DMS79 (cell line): ENCODE measurements at regions not wholly inside any gene's neighbourhood (a gene's known extent, or its start where the extent isn't known, plus 50 kb on each side); places are given as distances from the start of the nearest gene placed in this dataset.
"Not testable (repeated sequence)": the region's sequence is repeated elsewhere in the genome, so short reads cannot be mapped to it uniquely, and the experiment has no call there.

Source experiments
- DNase-seq: peaks from one replicate; lab custom pipeline; 2025; lab: John Stamatoyannopoulos, UW

DNA sequence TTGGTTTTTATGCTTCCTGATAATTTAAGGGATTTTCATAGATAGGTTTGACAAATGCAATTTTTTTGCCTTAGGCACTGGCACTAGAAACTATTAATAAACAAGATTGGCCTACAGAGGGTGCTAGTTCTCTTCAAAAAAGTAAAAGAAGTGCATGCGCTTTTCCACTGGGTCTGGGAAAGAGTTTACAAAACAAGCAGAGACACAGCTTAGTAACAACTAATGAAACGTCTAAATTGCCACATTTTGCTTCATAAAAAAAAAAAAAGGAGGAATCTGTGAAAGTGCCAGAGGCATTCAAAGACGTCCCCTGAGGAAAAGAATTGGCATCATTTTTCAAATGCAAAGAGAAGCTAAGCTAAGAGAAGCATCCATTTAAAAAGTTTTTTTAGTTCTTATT, 58.3 kb upstream of the EEA1 start:
- DNase-seq = peak; percentile 16

DNA sequence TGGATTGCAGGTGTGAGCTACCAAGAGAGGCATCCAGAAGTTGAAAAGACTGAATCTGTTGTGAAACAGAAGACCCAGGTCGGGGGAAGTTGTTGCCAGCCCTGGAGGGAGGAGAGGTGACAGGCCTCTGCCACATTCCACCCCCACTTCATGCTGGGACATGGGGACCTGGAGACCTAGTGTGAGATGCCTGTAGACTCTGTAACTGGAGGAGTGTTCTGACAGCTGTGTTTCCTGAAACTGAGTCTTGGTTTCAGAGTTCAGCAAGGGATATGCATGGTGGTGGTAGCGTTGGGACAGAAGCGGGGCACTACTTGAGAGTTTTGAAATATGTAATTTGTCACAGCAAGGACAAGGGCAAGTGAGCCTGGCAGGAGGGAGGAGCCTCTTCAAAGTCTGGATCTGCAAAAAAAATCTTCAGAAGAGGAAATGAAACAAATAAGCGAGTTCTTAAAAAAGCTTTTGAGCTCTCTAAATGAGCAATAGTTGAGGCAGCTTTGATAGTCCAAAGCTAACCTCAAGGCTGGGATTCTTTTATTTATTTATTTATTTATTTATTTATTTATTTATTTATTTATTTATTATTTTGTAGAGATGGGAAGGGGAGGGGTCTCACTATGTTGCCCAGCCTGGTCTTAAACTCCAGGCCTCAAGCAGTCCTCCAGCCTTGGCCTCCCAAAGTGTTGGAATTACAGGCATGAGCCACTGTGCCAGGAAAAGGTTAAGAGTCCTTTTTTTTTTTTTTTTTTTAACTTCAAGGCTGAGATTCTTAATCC, 58.9 kb upstream of the EEA1 start:
- no peak for DNase-seq

DNA sequence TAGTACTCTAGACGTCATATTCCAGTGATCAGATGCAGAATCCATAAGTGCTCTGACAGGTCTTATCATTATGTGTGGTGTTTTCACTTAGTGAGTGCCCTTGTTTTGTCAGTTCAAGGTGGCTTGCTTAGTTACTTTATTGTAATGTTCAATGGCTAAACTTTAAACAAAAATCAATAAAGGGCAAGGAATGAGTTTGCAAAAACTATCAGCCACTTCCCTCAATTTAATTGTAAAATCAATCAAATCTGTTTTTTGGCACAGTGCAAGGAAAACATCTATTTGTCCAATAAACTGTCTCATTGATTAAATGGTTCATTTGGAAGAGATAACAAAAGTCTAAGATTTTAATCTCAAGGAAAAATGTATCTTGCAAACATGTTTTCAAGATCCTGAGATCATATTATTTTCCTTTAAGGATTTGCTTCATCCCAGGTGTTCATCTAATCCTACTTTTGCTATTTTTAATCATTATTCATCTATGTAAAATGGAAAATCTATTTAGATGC, 59.6 kb upstream of the EEA1 start:
- DNase-seq = no peak

DNA sequence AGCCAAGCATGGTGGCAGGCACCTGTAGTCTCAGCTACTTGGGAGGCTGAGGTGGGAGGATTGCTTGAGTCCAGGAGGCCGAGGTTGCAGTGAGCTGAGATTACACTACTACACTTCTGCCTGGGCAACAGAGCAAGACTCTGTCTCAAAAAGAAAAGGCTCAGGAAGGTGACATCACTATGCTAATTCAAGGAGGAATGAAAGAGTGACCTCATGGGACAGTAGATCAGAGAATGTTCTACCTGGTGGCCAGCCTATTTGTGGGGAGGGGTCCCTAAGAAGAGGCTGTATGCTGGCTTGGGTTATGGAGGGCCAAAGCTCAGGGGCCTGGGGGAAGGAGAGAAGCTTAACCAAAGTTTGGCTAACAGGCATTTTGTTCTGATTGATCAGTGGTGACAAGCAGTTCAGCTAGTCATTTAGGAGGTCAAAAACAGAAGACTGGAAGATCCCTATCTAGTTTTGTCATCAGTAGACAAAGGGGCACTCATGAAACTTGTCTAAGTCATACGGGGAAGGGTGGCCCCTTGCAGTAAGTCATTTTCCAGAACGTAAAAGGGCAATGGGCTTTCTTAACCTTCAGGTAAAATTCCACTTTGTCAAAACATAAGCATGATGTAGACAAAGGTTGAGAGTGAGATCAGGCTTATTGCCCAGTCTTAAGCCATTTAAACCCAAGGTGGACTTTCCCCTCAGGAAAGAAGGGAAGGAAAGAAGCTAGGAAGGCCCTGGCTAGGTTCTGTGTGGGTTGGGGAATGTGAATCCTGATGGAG, 60.8 kb upstream of the EEA1 start:
- no peak for DNase-seq

DNA sequence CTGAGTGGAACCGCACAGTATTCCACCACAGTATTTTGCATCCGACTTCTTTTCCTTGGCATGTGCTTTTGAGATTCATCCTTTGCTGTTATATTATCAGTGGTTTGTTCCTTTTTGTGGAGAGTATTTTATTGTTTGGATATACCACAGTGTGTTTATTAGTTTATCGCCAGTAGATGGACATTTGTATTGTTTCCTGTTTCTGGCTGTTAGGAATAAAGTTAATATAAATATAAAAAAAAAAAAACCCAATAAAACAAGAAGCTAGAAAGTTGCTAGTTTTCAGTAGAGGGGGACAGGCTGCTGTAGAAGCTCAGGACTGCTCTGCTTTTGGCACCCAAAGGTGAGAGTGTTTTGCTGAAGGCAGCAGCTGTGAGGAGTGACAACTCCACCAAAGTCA, 62.0 kb upstream of the EEA1 start:
- no peak for DNase-seq

DNA sequence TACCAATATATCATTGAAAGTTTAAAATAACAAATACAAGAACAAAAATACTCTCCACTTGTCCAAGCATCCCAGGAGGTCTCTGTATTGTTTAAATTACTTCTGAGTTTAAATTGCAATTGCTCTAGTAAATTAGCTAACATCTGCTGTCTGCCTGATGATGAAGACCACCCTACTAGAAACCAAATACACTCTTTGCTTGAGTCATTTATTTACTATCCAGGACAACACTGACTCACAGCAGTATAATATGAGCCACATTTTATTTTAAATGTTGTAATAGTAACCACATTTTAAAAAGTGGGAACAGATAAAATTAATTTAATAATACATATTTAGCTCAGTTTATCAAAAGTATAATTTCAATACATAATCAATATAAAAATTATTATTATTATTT, 62.9 kb upstream of the EEA1 start:
- DNase-seq = no peak

DNA sequence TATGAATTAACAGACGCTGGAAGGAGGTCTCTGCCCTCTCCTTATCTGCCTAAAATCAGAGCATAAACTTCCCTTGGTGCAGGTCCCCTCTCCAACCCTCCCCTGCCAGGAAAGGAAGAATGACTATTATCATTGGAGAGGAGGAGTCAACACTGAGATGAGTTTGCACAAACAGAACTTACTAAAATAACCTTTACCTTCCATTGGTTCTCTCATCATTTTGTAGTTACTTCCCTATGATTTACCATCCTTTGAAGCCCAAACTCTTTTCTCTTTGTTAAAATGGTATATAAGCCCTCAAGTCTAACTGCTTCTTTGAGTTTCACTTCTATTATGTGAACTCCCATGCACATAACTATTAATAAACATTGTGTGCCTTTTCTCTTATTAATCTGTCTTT, 64.2 kb upstream of the EEA1 start:
- no peak for DNase-seq

DNA sequence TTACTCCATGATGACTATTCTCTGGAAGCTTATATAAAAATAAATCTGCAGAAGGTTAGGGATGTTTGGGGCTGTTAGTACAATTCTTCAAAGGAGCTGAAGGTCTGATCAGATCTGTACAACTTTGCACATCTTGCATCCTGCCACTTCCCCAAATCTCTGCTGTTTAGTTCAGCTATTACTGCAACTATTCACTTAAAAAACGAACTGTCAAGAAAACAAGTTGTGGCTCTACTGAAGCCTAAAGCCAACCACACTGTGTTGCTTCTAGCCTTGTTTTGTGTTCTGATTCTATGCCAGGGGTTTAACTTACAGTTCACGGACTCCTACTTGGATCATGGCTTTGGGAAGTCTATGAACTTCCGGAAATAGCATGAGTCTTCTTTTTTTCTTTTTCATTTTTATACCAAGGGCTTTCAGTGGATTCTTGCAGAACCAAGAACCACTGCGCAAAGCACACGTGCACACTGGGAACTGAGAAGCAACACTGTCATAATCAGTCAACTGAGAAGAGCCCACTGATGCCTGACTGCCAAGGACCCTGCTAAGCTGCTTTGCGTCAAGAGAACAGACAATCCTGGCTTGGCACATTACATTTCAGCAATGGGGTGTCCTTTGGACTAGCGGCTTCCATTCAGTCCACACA, 66.3 kb upstream of the EEA1 start:
- no peak for DNase-seq

DNA sequence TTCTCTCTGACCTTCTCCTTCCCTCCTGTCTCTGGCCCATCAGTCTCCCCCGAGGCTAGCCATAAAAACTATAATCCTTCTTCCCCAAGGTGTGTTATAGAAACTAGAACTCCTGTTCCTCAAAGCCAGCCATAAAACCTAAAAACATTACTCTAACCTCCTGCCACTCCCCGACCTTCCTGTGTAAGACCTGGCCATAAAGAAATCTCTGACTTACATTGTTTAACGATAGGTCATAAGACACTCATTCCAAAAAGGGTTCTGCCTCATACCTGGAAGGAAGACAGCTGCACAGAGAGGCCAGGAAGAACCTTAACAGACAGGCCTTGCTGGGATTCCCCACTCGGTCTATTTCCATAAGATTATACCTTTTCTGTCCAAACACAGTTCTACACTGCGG, 70.9 kb upstream of the EEA1 start:
- no peak for DNase-seq

DNA sequence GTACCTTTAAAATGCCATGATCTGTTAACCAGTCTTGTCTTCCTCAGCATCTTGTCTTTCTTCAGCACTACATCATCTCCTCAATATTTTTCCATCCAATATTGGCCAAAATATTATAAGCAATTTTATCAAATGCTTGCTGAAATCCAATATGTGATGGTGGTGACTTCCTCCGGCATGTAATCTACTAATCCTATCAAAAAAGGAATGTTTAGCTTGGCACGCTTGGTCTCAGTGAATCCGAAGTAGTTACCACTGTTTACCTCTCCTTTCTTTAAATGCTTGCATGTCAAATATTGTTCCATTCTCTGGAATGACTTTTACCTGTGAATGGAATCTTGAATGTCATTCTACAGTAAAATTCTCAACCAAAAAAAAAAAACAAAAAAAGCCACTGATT, 72.3 kb upstream of the EEA1 start:
- no peak for DNase-seq

DNA sequence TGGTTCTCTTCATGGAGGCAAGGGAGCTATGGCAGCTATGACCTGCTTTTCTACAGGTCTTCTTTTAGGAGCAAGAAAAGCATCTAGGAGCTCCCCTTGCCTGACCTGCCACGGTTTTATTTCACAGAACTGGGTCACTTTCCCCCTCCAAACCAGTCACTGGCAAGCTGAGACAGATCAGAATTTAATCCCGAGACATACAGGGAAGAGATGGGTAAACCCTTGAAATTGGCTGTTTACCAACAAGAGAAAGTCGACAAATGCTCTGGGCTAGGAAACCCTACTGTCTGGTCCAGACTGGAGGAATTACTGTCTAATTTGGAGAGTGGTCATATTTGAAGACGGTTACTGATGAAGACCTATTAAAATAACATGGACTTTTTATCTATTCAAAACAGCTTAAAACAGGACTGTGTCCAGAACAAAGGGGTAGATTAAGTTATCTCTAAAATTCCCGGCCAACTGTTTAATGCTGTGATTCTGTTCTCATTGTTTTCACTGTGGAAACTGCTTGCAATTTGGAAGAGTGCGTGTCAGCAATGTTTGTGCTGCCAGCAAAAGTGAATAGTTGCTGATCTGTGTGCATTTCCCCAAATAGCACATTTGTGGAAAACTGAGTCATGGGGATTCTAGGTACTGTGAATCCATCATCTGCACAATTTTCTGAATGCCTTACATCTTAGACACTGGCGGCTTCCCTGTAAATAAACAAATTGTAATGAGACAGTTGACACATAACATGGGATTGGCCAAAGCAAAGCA, 73.4 kb upstream of the EEA1 start:
- DNase-seq = no peak

DNA sequence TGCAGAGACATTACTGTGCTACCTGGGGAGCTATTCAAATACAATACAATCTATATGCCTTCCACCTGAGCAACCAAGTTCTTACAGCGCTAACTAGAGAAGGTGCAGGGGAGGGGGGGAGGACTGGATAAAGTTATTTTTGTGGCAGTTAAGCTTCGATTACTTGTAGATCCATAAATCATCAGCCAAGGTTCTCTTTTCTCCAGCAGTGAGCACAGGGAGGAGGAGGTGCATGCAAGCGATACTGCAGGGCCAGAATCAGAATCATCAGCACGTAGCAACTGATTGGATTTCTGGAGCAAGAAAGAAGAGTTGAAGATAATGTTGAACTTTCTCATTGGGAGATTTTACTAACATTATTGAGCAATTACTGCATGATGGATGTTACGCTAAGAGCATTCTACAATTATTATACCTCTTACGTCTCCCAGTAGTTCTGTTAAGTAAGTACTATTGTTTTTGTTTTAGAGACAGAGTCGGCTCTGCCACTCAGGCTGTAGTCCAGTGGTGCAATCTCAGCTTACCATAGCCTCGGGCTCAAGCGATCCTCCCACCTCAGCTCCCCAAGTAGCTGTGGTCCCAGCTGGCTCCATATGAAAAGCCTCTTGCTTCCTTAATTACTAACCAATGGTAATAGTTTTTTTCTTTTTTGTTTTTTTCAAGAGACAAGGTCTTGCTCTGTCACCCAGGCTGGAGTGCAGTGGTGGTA, 74.6 kb upstream of the EEA1 start:
- no peak for DNase-seq

DNA sequence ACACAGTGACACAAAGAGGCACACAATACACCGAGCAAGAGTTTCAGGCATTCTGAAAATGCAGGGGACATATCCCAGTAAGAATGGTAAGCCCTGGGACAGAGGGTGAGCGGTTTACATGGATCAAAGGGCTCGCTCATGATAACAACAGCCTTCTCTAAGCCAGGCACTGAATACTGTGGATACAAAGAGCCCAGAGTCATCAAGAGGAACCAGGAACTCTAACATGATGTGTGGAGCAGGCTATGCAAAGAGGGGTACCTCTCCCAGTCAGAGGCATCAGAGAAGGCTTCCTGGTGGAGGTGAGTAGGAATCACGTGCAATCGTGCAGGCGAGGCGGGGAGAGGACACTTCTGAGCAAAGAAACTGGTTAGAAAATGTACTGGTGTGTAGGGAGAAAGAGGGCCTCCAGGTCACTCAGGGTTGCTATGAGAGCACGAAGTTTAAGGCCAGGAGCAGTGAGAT, 76.9 kb upstream of the EEA1 start:
- no peak for DNase-seq

DNA sequence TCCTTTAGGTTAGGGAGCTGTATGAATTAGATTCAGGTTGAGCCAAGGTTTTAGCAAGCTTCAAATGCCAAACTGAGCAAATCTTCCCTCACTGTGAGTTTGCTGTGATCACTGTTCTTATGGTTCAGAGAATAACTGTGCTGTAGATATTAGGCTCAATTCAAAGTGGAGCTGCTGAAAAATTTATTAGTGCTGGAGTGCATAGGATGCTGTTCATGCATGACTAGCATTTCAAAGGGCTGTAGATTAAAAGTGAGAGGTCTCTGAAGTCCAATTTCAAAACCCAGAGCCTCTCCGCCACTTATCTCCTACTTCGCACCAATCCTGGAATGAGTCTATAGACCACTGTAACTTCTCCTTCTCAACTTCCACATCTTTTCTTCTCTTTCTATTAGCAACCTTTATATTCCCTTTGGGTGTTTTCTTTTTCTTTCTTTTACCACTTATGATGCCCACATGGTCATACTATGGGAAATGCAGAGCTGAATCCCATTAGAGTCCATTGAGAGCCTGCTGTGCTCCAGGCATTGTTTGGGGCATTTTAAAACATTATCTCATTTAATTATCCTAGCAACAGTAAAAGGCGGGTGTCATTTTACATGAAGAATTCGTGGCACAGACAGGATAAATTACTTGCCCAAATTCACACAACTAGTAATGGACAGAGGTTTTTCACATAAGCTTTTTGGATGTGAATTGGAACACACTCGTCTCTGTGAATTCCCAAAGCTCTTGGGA, 77.5 kb upstream of the EEA1 start:
- DNase-seq = peak; percentile 21

DNA sequence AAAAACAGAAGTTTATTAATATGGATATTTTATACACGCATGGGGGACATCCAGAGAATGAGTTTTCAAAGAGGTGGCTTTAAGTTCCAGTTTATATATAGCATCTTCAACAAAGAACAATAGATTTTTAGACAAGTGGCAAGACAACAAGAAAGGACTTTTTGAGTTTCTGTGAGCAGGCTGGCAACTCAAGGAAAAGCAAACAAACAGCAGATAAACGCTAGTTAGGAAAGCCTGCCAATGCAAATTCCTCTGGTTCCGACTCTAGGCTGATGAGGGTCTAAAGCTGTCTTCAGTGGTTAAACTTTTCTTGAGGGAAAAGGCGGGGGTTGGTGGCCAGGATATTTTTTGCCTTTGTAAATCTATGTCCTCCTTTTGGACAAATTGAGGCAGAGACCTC, 78.4 kb upstream of the EEA1 start:
- DNase-seq = no peak

DNA sequence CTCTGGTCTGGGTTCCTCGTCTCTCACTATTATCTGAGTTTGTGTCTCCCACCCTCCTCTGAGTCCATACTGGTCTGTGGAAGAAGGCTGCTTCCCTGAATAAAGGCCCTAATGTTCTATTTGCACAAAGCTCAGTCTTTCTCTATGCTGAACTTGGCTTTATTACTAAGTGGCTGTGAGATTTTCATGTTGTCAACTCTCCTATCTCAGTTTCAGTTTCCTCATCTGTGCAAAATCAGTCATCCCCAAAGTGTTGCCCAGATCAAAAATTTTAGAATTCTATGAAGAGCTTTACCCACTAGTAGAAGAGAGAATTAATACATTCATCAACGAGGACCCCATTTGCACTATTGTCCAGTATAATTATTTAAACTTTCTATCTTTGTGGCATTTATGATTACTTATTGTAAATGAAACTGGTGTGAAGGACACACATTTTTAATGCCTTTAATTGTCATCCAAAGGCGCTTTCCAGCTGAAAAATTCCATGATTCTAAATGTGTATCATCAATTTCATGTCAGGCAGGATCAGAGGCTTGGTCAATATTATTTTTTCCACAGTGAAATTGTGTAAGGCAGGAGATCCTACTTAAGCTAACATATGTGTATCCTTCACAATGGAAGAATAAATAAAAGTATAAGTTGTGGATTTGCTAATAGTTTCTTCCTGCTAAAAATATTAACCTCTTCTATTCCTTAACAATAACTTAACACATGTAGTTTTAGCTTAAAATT, 79.1 kb upstream of the EEA1 start:
- no peak for DNase-seq

DNA sequence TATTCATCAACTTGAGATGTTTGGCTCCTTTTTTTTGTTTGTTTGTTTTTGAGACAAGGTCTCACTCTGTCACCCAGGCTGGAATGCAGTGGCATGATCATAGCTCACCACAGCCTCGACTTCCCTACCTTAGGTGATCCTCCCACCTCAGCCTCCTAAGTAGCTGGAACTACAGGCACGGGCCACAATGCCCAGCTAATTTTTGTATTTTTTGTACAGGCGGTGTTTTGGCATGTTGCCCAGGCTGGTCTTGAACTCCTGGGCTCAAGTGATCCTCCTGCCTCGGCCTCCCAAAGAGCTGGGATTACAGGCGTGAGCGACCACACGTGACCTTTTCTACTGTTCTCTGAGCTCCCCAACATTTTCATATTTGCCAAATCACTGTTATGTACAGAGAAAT, 79.8 kb upstream of the EEA1 start:
- not testable (repeated sequence) for DNase-seq

DNA sequence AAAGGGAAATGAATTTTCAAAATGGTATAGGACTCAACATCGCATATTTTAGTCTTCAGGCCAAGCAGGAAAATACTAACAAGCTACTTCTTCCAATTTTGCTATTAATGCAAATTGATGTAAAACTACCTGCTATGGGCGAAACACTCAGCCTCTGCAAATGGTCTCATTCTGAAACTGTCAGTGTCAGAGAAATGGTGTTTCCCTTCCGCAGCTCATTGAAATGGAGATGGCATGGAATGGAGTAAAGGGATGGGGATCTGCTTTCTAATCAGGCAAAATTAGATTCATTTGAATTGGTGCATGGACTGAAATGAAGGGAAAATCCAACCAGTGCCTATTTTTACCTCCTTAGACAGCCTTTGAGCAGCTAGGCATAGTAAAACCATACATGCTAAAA, 80.4 kb upstream of the EEA1 start:
- DNase-seq = no peak

DNA sequence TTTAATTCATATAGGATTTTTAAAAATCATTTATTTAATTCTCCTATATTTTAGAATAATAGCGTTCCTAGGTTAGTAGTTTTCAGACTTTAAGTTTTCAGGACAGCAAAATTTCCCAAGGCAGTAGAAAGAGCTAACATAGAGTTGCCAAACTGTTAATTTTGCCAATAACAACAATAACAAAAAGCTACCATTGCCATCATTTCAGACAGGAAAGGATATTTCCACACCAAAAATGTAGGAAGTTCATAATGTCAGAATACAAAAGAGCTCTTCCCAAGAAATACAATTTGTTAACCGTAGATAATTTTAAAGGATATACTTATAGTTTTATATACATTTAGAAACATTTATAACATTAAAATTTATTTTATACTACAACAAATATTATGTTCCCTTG, 81.4 kb upstream of the EEA1 start:
- no peak for DNase-seq

DNA sequence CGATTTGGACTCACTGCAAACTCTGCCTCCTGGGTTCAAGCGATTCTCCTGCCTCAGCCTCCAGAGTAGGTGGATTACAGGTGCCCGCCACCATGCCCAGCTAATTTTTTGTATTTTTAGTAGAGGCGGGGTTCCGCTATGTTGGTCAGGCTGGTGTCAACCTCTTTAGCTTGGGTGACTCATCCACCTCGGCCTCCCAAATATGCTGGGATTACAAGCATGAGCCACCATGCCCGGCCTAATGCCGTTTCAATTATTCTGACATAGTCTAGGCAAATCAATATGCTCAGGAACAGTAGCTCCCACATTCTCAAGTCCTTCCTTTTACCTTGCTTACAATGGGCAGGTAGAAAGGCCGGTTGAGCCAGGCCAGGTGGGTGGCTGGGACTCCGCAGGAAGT, 82.0 kb upstream of the EEA1 start:
- no peak for DNase-seq
